ENCODE measurements at regions not wholly inside any gene's neighbourhood (a gene's known extent, or its start where the extent isn't known, plus 50 kb on each side); places are given as distances from the start of the nearest gene placed in this dataset.

- TF ChIP-seq ZNF512 (CRISPR knock-in tag; IDR thresholded peaks at IDR 0.05; ENCODE audit: borderline replicate concordance) (no peak), CDX4 (CRISPR knock-in tag; IDR thresholded peaks at IDR 0.05; ENCODE audit: borderline replicate concordance) (no peak), E2F1 (CRISPR knock-in tag; IDR thresholded peaks at IDR 0.05) (no peak), ZNF219 (CRISPR knock-in tag; IDR thresholded peaks at IDR 0.05; ENCODE audit: borderline replicate concordance) (no peak), GABPB1 (CRISPR knock-in tag; IDR thresholded peaks at IDR 0.05) (no peak)
These were observed 388.9 kb downstream of the NPIPA8 start (continued) for GRCh38 chr16:17947637-17948036.

GRCh38 chr16:17947165-17947564, 389.4 kb downstream of the NPIPA8 start:
- no peak overlapping the region for H3K27ac Mint-ChIP-seq
- ATAC-seq = no peak
- CTCF ChIA-PET = no interaction called here
- POLR2A ChIA-PET = no interaction called here
- no peak for TF ChIP-seq PRRX2 (CRISPR knock-in tag; IDR thresholded peaks at IDR 0.05)
- no peak for TF ChIP-seq MAX (CRISPR knock-in tag; IDR thresholded peaks at IDR 0.05)
- no peak for TF ChIP-seq NR2C2 (CRISPR knock-in tag; IDR thresholded peaks at IDR 0.05)
- DNase-seq (ENCODE audit: low spot score) = no peak
- H3K9me3 Mint-ChIP-seq = peaks cover 9% of the 10 kb centered on the region; the same call in 1 of the 2 replicates
- H3K4me3 Mint-ChIP-seq = no peak overlapping the region
- H3K36me3 Mint-ChIP-seq = no peaks in the 10 kb centered on the region
- H3K27me3 Mint-ChIP-seq (ENCODE audit: low read depth) = no peaks in the 10 kb centered on the region
- peaks cover 35% of the 10 kb centered on the region for H3K4me1 Mint-ChIP-seq

- ChIA-PET CTCF (no interaction called here), POLR2A (no interaction called here)
- Mint-ChIP-seq H3K27me3 (ENCODE audit: low read depth) (no peaks in the 10 kb centered on the region), H3K4me3 (no peak overlapping the region), H3K36me3 (no peaks in the 10 kb centered on the region), H3K27ac (no peak overlapping the region), H3K4me1 (peaks cover 32% of the 10 kb centered on the region), H3K9me3 (peaks cover 9% of the 10 kb centered on the region; the same call in 1 of the 2 replicates)
- DNase-seq (ENCODE audit: low spot score) (no peak), ATAC-seq (no peak)
- TF ChIP-seq NR3C1 (CRISPR knock-in tag; conservative IDR thresholded peaks at IDR 0.05; ENCODE audit: low read depth) = no peak
- TF ChIP-seq FOXP4 (CRISPR knock-in tag; IDR thresholded peaks at IDR 0.05) = no peak
- TF ChIP-seq ATF6 (CRISPR knock-in tag; IDR thresholded peaks at IDR 0.05) = no peak
- no peak for TF ChIP-seq AFF4 (CRISPR knock-in tag; IDR thresholded peaks at IDR 0.05; ENCODE audit: borderline replicate concordance)
- TF ChIP-seq CREB1 (CRISPR knock-in tag; IDR thresholded peaks at IDR 0.05) = no peak
- TF ChIP-seq TP53 (CRISPR knock-in tag; IDR thresholded peaks at IDR 0.05) = no peak
- no peak for TF ChIP-seq ZNF138 (CRISPR knock-in tag; conservative IDR thresholded peaks at IDR 0.05)
- TF ChIP-seq ZNF416 (CRISPR knock-in tag; IDR thresholded peaks at IDR 0.05) = no peak
- no peak for TF ChIP-seq SMAD3 (CRISPR knock-in tag; IDR thresholded peaks at IDR 0.05; ENCODE audit: borderline replicate concordance)
- TF ChIP-seq ZSCAN18 (CRISPR knock-in tag; IDR thresholded peaks at IDR 0.05) = no peak
- no peak for TF ChIP-seq NFE2L1 (CRISPR knock-in tag; IDR thresholded peaks at IDR 0.05)
- TF ChIP-seq ZBTB21 (CRISPR knock-in tag; IDR thresholded peaks at IDR 0.05; ENCODE audit: borderline replicate concordance) = no peak
- TF ChIP-seq KAT7 (CRISPR knock-in tag; IDR thresholded peaks at IDR 0.05; ENCODE audit: borderline replicate concordance) = no peak
These were observed 391.4 kb downstream of the NPIPA8 start for GRCh38 chr16:17945080-17945601.

All from WTC11 (cell line).